ENCODE measurements at regions not wholly inside any gene's neighbourhood (a gene's known extent, or its start where the extent isn't known, plus 50 kb on each side); places are given as distances from the start of the nearest gene placed in this dataset.

DNA sequence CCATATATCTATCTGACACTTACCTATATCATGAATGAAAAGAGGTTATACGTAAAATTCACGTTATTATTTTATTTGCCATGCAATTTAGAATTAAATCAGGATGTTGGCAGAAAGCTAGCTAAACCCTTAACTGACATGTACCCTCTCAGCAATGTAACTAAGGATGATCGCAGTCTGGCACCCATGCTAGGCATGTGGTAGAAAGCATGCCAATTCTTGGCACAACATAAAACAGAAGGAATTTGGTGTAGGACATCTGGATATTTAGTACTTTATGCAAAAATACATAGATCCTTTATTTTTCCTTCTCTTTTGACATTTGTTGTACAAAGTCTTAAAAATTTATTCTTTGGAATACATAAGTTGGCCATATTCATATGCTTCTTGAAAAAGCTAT is 436.8 kb upstream of the FAT1 start:
- DNase-seq = no peak
- H2AFZ ChIP-seq (ENCODE audit: low read length) = no peak overlapping the region
- H3K23me2 ChIP-seq (ENCODE audit: insufficient read length, low read depth, low read length, poor library complexity, severe bottlenecking) = no peaks in the 10 kb centered on the region
- no peak overlapping the region for H2BK20ac ChIP-seq (ENCODE audit: low read depth, low read length, poor library complexity, severe bottlenecking)
- no peak overlapping the region for H3K23ac ChIP-seq (ENCODE audit: insufficient read length, low read depth, low read length)
- H2BK5ac ChIP-seq (ENCODE audit: insufficient read length, low read length) = no peak overlapping the region
- H3K79me1 ChIP-seq (ENCODE audit: insufficient read depth, low read depth, low read length, poor library complexity, severe bottlenecking) = no peaks in the 10 kb centered on the region
- peaks cover 0 to 12% (median 5%) of the 10 kb centered on the region in 3 experiments; a peak in 3 of 7 replicates for H3K36me3 Mint-ChIP-seq (ENCODE audit: insufficient read depth in 1 of 3, low read depth in 3 of 3)
- no peaks in the 10 kb centered on the region for H3K9me3 ChIP-seq (ENCODE audit: control insufficient read depth, low read depth, low read length)
- H3K18ac ChIP-seq (ENCODE audit: insufficient read length, low read depth, low read length) = no peak overlapping the region
- H3K4me1 ChIP-seq (ENCODE audit: insufficient read depth, low read length) = no peaks in the 10 kb centered on the region
- H4K20me1 ChIP-seq (ENCODE audit: control insufficient read depth, insufficient read depth, insufficient read length) = no peaks in the 10 kb centered on the region
- no peaks in the 10 kb centered on the region; the same call in 1 of the 2 replicates for H3K27me3 ChIP-seq (ENCODE audit: insufficient read depth, low read length)
- H3K4me1 Mint-ChIP-seq = no peaks in the 10 kb centered on the region
- WGBS (ENCODE audit: extremely low coverage, insufficient read length, low lambda C conversion rate) = no CpG with 5 or more reads among the region's 3 CpGs
- H4K8ac ChIP-seq (replicated peaks; ENCODE audit: insufficient read length, low read depth, low read length) = no peak overlapping the region
- no peak overlapping the region for H3K56ac ChIP-seq (ENCODE audit: insufficient read length, low read depth, low read length)
- TF ChIP-seq, protein P1, sequence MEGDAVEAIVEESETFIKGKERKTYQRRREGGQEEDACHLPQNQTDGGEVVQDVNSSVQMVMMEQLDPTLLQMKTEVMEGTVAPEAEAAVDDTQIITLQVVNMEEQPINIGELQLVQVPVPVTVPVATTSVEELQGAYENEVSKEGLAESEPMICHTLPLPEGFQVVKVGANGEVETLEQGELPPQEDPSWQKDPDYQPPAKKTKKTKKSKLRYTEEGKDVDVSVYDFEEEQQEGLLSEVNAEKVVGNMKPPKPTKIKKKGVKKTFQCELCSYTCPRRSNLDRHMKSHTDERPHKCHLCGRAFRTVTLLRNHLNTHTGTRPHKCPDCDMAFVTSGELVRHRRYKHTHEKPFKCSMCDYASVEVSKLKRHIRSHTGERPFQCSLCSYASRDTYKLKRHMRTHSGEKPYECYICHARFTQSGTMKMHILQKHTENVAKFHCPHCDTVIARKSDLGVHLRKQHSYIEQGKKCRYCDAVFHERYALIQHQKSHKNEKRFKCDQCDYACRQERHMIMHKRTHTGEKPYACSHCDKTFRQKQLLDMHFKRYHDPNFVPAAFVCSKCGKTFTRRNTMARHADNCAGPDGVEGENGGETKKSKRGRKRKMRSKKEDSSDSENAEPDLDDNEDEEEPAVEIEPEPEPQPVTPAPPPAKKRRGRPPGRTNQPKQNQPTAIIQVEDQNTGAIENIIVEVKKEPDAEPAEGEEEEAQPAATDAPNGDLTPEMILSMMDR (conservative IDR thresholded peaks at IDR 0.05) = no peak
- H2BK120ac ChIP-seq (ENCODE audit: low read depth, low read length, poor library complexity, severe bottlenecking) = no peak overlapping the region
- H3K27ac ChIP-seq (ENCODE audit: insufficient read length, low read depth, low read length) = no peak overlapping the region
- H3K27me3 Mint-ChIP-seq (ENCODE audit: low read depth) = no peaks in the 10 kb centered on the region
- no peak overlapping the region for H4K91ac ChIP-seq (ENCODE audit: insufficient read length, low read depth, low read length)
- H3K14ac ChIP-seq (ENCODE audit: insufficient read depth, low read length) = no peak overlapping the region
- no peak overlapping the region for H2AK5ac ChIP-seq (ENCODE audit: insufficient read length, low read length)
- H3K4me2 ChIP-seq (ENCODE audit: insufficient read depth, insufficient read length, low read length) = no peak overlapping the region
- peaks cover 12% of the 10 kb centered on the region in 2 experiments for H3K9me3 Mint-ChIP-seq
- no peak overlapping the region for H3K4me3 Mint-ChIP-seq
- no peak overlapping the region for H2BK12ac ChIP-seq (ENCODE audit: insufficient read length, low read depth, low read length)
- H3K9ac ChIP-seq (ENCODE audit: extremely low read depth, insufficient read length, low read length) = no peak overlapping the region
- no peak overlapping the region for H3K4ac ChIP-seq (ENCODE audit: low read depth, low read length)
- no peak overlapping the region for H3K27ac Mint-ChIP-seq
- no peaks in the 10 kb centered on the region for H3K79me2 ChIP-seq (ENCODE audit: insufficient read depth, low read length)
- H2BK15ac ChIP-seq (ENCODE audit: low read depth, low read length) = no peak overlapping the region
- H4K5ac ChIP-seq (ENCODE audit: insufficient read length, low read depth, low read length) = no peak overlapping the region
- H3T11ph ChIP-seq (ENCODE audit: low read length) = no peak overlapping the region
